Left renal pelvis (tissue), 4 donors: ENCODE measurements at regions not wholly inside any gene's neighbourhood (a gene's known extent, or its start where the extent isn't known, plus 50 kb on each side); places are given as distances from the start of the nearest gene placed in this dataset.

ENCODE experiments used
- DNase-seq, 4 donors: peaks; one replicate each; pipeline ENCODE4 v3.0.0-alpha.2; 2013; ENCODE audit warnings: low read depth in 4 of 4, low spot score in 3 of 4

DNA sequence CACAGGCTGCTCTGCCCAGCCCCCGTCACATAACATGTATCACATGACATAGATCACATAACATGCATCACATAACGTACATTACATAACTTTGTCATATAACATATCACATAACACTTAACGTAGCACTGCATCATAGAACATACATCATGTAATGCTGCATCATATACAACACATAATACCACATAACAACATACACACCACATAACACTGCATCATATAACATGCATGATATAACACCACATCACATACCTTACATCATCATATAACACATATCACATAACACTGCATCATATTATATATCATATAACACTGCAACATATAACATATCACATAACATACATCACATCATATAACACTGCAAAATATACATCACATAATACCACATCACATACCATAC is 83.8 kb downstream of the AXIN2 start:
- no peak for DNase-seq

DNA sequence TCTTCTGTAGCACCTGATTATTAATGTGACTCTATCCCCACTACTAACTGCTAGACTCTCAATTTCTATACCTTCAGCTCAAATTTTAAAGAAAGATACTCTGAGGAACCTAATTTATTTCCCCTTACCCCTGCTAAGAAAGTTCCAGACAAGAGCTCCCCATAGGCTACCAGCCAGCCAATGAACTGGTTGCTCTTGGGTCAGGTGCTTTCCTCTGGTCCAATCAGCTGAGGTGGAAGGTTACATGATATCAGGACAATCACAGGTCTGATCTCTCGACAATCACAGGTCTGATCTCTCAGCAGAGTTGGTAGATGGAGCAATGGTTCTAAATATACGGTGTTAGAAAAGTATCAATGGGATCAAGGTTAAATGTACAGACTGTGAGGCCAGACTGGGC is 86.8 kb downstream of the AXIN2 start:
- no peak for DNase-seq

DNA sequence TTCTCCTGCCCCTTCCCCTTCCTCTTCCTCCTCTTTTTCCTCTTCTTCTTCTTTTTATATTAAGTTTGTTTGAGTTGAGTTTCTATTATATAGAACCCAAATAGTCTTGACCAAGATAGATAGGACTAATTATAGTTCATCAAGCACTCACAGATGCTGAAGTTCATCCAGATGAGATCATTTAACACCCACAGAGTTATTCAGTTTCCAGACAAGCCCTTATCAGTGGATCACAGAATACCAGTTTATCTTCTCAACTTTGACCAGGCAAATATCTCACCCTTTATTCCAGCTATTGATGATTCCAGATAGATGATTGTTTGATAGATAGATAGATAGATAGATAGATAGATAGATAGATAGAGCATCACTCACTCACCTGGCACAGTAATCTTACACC is 87.5 kb downstream of the AXIN2 start:
- DNase-seq: no peak

DNA sequence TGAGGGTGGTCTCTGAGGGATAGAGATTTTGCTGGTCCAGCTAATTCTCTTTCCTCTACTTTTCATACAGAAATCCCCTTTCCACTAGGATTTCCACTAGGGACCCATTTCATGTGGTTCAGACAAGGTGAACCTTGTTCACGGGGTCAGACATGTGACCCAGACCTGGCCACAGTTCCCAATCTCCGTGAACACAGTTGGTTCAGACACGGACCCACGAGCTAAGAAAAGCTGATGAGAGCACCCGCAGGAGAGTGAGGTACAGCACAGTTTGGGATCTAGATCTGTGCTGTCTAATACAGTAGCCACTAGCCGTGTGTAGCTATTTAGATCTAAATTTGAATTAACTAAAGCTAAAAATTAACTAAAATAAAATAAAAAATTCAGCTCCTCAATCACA is 88.1 kb downstream of the AXIN2 start:
- no peak for DNase-seq

DNA sequence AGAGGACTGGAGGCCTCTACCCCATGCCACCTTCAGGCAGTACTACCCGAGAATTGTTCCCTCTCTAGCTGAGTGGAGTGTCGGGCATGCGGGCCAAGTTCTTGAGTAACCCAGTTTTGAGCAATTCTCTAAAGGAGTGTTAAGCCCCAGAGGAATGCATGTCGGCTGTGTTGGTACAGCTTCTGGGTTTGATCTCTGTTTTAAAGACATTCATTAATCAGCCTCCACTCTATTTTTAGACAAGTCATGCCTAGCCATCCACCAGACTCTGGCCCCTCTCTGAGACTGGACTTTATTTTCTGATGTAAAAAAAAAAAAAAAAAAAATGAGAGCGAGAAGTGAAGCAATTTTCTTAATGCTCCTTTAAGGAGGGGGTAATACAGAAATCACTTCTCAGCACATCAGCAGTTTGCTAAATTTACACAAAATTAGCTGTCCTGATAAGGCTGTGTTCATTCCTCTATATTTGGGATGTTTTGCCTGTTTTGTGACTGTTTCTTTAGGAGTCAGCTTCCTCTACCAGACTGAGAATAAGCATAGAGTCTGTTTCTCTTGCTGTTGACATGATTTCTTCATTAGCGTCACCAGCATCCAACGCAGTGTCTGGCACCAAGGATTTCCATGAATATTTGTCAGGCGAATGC is 88.7 kb downstream of the AXIN2 start:
- no peak for DNase-seq

DNA sequence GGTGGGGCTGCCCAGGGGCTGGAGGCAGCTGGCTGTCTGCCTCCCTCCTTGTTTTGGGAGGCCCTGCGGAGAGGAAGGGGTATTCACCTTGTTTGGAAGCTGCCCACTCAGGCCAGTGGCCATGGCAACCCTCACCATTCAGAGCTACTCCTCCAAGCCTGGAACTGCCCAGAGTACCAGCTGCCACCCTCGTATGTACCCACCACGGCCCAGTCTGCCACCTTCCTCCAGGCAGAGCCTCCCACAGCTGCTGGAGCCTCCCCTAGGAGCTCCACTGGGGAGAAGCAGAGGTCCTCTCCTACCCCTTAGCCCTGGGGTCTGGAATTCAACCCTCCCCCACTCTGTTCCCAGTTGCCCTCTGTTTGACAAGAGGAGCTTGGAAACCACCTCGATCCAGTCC is 90.7 kb downstream of the AXIN2 start:
- no peak for DNase-seq

DNA sequence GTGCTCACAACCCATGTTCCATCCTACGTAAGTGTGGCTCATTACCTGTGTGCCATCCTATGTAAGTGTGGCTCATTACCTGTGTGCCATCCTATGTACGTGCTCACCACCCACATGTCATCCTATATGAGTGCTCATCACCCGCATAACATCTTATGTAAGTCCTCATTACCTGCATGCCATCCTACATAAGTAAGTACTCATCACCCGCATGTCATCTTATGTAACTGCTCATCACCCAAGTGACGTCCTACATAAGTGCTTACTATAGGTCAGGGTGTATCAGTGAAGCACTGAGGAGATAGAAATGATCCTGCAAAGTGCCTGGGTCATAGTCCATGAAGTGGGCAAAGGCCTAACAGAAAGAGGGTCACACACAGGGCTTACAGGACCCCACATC is 93.1 kb downstream of the AXIN2 start:
- no peak for DNase-seq

DNA sequence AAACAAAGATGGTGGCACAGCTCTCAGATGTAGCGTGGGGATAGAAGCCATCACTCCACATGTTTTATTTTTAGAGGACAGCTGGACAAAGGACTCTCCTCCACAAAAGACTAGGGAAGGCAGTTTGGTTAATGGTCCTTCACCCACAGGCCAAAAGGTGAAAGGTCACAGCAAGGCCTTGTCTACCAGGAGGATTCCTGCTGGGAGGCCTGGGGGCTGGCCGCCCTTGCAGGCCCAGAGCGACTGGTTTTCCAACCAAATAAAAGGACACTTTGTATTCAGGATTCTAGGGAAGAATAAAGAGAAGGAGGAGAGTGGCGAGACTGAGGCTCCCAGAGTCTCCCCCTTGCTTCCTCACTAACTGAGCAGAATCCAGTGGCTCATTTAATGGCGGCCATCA is 94.3 kb downstream of the AXIN2 start:
- DNase-seq: no peak

DNA sequence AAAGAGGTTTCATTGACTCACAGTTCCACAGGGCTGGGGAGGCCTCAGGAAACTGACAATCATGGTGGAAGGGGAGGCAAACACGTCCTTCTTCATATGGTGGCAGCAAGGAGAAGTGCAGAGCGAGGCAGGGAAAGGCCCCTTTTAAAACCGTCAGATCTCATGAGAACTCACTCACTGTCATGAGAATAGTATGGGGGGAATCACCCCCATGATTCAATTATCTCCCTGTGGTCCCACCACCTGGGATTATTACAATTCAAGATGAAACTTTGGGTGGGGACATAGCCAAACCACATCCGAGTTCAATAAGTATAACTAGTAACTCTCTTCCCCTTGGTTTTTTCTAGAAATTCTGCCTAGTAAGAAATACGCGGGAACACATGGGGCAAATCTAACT is 94.9 kb downstream of the AXIN2 start:
- no peak for DNase-seq

DNA sequence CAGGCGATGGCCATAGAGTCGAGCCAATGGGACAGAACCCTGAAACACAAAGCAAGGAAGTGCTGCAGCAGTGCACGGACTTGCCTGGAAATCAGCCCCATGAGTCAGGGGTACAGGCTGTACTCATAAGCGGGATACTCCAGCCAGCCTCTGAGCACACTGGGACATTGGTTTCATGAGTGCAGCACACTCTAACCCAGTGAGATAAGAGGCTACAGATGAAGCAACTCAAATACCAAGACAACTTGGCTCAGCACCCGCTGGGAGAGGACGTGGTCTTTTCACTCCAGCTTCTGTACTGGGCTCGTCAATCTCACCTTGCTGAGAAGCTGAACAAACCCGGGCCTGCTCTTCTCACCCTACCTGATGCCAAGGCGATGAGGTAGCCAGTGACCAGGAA is 98.2 kb downstream of the AXIN2 start:
- no peak for DNase-seq

DNA sequence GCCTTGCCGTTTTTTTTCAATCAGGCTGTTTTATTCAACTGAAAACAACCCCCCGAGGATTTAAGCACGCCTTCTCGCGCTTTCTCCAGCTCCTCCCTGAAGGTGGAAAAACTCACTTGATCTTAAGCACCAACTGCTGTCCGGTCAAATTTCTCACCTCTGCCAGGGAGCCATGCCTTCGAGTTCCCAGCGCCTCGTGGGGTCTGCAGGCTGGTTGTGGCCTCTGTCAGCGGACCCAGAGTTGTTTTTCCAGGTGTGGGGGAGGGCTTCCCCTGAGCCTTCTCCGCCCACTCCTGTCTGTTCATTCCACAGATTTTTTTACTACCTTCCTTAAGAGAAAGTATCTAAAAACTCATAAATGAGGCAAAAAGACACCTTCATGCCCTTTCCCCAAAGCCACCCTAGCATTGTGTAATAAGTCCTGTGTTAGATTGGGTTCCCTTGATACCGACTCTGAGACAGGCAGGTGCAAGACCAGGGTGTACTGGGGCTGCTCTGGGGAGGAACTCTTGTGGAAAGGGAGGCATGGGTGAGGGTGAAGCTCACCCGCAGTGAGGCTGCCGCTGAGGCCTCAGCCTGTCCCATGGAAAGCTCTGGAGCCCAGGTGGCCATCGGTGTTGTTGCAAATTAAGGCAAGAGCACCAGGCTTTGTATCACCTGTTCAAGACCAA is 101.6 kb downstream of the AXIN2 start:
- no peak for DNase-seq

DNA sequence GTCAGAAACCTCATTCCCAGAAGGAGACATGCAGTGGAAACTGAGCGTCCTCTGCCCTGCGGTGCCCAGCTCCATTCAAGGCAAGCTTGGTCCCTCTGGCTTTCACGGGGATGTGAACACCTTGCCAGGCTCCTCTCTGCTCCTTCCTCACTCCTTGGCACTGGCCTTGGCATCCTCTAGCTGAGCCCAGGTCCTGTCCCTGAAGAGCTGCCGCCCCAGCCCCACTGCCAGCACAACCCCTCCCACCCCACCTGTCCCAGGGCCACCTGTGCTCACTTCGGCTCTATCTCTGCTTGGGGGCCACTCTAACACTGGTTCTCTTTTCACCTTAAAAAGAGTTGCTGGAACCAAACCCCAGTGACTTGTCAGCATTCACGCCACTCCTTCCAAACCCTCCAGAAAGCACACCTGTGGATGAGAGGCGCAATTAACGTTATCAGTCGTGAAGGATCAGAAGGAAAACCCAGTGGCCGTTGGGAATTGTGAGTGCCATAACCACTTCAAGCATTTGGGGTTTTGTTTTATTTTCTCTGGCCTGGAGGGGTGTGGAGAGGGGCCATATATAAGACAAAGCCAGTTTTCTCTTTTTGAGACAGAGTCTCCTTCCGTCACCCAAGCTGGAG is 103.7 kb downstream of the AXIN2 start:
- DNase-seq: no peak

DNA sequence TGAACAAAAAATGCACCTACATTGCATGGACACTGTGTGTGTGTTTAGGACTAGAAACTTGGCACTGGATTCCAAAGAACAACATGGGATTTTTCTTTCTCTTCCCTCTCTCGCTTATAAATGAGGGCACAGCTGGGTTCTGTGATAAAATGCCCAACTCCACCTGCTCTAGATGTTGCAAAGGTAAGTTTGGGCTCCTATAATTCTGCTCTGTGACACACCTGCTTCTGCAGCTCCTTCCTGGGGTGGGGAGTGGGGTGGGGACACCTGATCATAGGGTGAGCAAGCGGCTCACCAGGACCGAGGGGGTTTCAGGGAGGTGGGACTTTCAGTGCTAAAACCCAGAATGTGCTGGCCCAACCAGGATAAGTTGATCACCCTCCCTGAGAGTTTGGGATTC is 104.3 kb downstream of the AXIN2 start:
- DNase-seq: no peak

DNA sequence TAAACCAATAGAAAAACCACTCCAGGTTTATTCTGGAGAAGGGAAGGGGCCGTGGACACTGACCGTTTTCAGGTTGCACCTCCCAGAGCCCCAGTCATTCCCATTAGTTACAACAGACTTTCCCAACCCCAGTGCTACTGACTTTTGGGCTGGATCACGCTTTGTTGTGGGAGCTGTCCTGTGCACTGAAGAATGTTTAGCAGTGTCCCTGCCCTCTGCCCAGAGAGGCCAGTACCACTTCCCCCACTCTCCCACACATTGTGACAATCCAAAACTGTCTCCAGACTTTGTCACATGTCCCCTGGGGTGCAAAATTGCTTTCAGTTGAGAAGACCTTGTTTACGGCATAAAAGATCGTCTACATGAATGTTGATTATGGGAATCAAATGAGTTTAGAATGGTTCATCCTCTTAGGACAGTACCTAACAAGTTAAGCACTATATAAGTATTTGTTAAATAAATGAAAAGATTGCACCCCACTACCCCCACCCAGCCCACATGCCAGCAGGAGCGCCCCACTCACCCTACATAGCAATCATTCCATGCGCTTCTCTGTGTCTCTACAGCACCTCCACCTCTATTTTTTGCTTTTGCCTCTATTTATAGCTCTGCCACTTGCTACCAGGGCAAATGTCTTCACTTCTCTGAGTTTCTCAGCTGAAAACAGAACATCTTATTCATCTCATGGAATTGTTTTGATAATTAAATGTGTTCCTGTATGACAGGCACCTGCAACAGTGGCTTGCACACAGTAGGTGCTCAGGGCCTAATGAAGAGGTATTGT is 104.9 kb downstream of the AXIN2 start:
- no peak for DNase-seq

DNA sequence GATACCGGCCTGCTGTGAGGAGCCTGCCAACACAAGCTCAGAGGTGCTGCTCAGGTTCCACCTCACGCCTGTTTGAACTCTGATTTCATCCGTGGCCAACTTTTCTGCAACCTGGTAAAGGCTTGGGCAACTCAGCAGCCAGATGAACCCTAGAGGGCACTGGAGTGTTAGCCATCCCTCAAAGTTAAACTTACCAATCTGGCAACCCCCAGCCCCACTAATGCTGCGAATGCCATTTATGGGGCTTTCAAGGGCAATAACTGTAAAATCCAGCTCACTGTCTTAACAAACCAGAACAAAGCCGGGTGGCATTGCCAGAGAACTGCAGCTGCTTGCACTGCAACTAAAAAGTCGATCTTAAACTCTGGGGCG is 105.5 kb downstream of the AXIN2 start:
- peak in 1 of 4 donors; percentile 27 for DNase-seq

DNA sequence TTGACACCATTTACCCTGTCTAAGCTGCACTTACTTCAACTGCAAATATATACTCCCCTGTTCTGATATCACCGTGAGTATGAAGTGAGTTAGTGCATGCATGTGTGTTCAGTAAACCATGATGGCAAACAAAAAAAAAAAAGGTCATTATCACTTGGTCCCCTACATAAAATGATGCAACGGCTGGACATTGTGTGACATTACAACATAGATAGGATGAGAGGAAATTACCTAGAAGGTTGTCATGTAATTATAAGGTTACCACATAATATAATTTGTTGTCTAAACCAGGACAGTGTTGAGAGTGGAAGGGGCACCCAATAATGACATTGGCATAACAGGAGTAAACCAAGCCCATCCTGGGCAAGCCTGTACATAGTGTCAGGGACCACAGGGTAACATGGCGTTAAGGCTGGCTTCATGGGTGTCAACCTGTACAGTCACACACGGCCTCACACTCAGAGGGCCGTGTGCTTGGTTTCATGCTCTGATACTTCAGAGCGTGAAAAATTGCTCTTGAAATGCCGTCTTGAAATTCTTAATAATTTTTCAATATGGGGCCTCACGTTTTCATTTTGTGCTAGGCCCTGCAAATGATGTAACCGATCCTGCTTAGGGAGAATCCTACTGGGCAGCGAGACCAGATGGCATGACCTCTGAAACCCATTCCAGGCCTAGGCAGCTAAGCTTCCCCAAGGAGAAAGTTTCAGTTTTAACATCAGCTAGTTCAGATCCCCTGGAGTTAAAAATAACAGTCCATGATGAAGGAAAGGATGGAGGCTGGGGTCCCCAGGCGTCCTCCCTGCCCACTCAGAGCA is 106.1 kb downstream of the AXIN2 start:
- DNase-seq: no peak

DNA sequence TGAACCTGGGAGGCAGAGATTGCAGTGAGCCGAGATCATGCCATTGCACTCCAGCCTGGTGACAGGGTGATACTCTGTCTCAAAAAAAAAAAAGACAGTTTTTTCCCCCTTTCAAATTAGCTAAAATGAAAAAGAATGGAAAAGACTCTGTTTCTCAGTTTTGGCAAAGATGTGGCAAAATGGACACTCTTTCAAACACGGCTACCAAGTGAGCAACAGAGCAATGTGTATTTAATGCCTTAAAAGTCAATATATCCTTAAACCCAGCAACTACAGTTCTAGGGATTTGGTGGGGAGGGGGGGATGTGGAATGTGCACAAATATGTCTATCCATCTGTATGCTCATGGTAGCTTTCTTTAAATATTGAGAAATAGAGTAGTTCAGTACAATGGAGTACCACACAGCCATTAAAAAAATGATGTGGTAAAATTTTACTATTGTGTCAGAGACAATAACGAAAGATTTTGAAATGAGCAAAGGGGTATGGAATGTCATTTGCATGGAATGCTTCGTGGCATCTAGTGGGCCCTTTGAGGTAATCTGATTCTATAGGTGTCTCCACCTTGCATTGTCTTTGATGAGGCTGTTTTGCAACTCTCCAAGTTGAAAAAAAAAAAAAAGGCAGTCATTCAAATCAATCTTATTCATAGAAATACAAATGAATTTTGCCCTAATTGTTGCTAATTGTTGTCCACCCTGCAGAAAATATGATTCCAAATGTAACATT is 108.1 kb downstream of the AXIN2 start:
- no peak for DNase-seq

DNA sequence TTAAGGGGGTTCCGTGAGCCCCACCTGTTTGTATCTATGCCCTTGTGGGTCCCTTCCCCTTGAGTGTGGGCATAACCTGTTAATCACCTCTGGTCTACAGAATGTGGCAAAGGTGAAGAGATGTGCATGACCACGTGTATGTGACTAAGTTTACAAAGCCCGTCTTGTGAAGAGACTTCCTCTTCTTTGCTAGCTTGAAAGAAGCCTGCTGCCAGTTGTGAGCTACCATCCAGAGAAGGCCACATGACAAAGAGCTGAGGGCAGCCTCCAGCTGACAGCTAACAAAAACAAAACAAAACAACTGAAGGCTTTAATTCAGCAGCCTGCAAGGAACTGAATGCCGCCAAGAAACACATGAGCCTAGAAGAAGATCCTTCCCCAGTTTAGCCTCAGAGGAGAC is 112.0 kb downstream of the AXIN2 start:
- DNase-seq: no peak

DNA sequence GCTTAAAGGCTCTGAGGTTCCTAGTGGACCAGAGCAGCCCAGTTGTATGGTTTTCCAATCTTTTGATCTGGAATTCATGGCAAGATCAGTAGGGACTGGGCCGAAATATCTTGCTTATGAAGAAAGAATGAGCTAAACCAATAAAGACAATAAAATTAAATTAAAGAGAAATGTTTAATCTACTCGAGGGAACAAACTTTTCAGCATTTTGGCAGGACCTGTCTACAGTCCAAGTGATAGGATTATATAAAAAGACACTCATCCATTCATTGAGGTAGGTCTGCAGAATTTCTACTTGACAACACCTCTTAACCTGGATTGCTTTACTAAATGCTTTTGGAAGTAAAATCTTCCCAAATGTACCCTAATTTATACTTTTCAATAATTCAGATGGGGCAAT is 113.6 kb downstream of the AXIN2 start:
- no peak for DNase-seq

DNA sequence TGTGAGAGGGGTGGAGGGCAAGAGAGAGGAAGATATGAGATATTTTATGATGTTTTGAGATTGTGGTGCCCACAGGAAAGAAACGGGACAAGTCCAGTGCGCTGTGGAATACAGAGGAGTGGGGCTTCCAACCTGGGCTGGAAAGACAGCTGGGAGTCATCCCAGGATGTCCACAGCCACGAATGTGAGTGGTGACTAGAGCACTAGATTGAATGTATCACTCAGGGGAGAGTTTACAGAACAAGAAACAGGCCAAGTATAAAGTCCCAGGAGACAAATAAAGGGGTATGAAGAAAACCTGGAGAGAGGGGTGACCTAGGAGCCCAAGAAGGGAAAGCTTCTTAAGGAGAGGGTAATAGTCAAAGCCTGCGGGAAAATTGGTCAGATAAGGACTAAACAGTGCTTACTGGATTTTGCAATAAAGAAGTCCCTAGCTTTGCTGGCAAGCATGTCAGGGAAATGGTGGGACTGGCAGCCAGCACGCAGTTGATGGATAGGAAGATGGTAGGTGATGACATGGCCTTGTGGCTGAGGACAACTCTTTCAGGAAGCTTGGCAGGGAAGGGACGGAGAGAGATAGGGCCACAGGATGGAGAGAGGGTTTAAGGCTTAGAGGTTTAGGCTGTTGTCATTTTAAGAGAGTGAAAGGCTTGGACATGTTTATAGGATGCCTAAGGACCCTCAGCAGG is 114.5 kb downstream of the AXIN2 start:
- no peak for DNase-seq
